GM12891 (cell line): ENCODE measurements at regions not wholly inside any gene's neighbourhood (a gene's known extent, or its start where the extent isn't known, plus 50 kb on each side); places are given as distances from the start of the nearest gene placed in this dataset.
"Not testable (repeated sequence)": the region's sequence is repeated elsewhere in the genome, so short reads cannot be mapped to it uniquely, and the experiment has no call there.

Experiments used
- DNase-seq: peaks from one replicate; pipeline ENCODE4 v3.0.0; 2011; ENCODE audit warnings: low spot score; ENCODE audit not compliant: insufficient read length
- FAIRE-seq: peaks from 2 replicates; lab custom pipeline; 2011; peaks lifted over from hg19 to GRCh38; lab: Jason Lieb, UNC
- PAX5 ChIP-seq: IDR thresholded peaks from 2 replicates; pipeline ENCODE4 v1.6.1; 2011; ENCODE audit warnings: low read length, moderate library complexity, mild to moderate bottlenecking; ENCODE audit not compliant: insufficient read depth, severe bottlenecking
- POLR2A ChIP-seq: IDR thresholded peaks from 2 replicates; pipeline ENCODE4 v1.6.1; 2011; ENCODE audit warnings: low read depth, low read length, control low read depth
- POLR2AphosphoS5 ChIP-seq: IDR thresholded peaks from 2 replicates; pipeline ENCODE4 v1.6.1; 2011; ENCODE audit warnings: low read depth, low read length, control low read depth
- POU2F2 ChIP-seq: IDR thresholded peaks from 2 replicates; pipeline ENCODE4 v1.6.1; 2011; ENCODE audit warnings: low read depth, mild to moderate bottlenecking, control low read depth, low read length, moderate library complexity
- SPI1 ChIP-seq: IDR thresholded peaks from 2 replicates; pipeline ENCODE4 v1.6.1; 2011; ENCODE audit warnings: low read depth, low read length, control low read depth
- TAF1 ChIP-seq: IDR thresholded peaks from 2 replicates; pipeline ENCODE4 v1.6.1; 2011; ENCODE audit warnings: low read depth, low read length, control low read depth

DNA sequence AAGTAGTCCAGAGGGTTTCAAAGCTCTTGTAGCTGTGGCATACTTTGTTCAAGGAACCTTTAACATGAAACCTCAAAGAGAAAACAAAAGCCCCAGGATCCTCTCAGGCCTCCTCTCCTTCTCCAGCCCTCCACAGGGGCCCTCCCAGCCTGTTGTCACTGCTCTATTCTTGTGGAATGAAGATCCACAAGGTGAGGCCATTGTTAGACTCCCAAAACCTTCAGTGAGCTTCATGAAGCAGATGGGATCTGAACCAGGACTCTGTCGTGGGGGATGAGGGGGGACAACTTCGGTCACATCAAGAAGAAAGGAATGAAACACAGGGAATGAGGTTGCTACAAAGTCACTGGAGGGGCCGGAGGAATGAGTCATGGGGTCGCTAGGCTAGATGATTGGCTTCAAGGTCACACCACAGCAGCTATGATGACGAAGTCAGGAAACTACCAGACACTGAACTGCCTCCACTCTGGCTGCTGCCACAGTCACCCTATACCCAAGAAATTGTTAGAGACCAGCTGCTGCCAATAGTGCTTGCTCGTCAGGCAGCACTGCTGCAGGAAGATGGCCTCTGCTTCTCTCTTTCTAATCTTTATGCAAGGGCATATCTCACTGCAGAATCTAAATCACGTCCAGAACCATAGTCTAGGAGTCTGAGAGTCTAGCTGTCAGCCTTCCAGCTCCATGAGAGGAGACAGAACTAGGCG, 208.8 kb downstream of the HIBADH start:
- no peak for FAIRE-seq
- DNase-seq: no peak
- no peak for TF ChIP-seq PAX5
- no peak for TF ChIP-seq POLR2A
- no peak for TF ChIP-seq POU2F2
- no peak for TF ChIP-seq POLR2AphosphoS5
- TF ChIP-seq SPI1: no peak
- TF ChIP-seq TAF1: no peak

DNA sequence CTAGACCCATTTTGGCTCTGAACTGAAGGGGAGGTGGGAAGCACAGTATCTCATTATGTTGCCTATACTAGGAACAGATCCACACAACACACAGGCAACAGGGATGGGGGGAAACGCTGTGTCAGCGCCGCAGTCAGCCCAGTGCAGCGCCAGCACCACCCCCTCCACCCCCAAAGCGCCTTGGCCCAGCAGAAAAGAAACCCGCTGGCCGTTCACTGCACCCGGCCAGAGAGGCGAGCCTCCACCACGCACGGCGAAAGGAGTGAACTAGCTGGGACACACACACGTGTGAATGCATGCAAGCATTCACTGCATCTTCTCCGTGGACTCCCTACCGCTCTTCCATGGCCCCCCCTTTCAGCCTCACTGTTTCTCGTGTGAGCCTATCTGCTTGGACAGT, 205.6 kb downstream of the HIBADH start:
- DNase-seq, FAIRE-seq: not testable (repeated sequence)

DNA sequence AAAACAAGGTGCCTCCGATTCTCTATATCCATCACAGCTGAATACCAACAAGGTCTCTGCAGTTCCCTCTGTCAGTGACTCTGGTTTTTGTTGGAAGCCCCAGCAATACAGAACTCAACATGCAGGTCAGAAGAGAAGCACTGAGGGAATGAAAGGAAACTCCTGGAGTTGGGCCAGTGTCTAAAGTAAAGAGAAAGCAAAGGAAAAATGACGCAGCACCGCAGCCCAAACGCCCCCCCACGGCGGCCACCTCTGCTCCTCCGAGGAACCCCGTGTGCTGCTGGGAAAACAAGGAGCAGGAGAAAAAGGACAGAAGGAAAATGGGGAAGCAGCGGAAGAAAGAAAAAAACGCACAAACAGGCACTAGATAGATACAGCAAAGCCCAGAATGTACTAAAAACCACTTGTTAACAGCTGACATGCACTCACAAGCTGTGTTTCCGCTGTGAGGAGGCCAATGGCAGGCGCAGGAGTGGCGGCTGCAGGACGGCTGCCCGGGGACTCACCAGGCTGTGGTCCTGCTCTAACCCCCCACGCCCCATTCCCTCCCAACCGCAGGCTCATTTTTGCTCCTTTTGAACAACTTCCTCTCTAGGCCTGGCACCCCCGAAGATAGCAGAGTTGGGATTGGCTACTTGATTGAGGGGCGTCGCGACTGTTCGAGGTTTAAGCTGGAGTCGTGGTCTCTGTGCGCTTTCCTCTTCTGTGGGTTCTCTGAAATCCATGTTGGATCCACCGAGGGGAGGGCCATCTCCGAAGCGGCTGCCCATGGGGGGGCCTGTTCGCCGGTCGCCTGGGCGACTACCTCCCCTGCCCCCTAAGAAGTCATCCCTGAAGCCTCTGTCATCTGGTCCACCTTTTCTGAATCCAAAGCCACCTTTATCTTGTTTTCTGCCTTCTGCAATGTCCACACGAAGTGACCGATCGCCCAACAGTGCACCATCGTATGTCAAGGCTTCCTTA, 204.8 kb downstream of the HIBADH start:
- not testable (repeated sequence) for FAIRE-seq, DNase-seq

DNA sequence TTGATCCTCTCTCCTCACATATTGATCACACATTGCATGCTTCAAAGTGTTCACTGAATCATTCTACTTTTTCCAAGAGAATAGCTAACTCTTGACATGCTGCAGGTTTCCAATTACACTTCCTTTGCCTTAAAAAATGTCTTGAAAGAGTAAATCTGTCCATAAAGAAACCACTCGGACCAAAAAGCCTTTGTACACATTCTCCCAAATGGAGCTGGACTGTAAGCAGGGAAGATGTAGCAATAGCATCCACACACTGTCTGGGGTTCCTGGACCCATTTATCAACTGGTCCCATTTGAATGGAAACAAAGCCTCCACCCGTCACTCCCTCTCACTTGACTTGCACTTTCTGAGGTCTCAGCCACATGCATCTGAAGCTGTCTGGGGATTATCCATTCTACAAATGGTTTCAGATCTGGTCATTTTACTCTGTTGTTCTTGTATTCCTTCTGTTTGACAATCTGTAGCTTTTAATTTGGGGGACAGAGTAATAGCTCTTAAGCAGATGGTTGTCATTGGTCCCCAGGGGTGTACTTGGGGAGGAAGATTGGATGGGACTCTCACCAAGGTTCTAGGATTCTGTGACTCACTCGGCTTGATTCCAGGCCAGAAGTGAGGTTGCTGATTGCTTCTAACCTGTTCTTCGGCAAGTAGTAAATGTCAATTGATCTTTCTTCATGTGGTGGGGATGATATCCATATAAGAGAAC, 203.5 kb downstream of the HIBADH start:
- TF ChIP-seq PAX5: no peak
- no peak for TF ChIP-seq TAF1
- no peak for TF ChIP-seq POLR2A
- no peak for TF ChIP-seq SPI1
- TF ChIP-seq POLR2AphosphoS5: no peak
- no peak for TF ChIP-seq POU2F2

DNA sequence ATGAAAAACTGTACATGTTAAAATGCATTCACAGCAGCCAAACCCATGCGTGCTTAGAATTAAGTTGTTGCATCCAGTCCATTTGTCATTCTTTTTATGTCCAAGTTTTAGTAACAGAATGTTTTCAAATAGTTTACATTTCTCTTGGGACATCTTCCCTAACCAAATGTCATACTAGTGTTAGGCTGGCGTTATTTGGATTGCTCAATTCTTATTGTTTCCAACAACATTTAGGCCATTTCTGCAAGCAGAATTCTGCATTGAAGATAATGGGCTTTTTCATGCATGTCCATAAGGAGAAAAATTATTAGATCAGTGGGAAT, 203.0 kb downstream of the HIBADH start:
- FAIRE-seq: no peak
- no peak for DNase-seq
- TF ChIP-seq TAF1 (no peak), PAX5 (no peak), POLR2A (no peak), POLR2AphosphoS5 (no peak), SPI1 (no peak), POU2F2 (no peak)

More for the DNA sequence above, 203.5 kb downstream of the HIBADH start:
- FAIRE-seq (no peak), DNase-seq (no peak)

DNA sequence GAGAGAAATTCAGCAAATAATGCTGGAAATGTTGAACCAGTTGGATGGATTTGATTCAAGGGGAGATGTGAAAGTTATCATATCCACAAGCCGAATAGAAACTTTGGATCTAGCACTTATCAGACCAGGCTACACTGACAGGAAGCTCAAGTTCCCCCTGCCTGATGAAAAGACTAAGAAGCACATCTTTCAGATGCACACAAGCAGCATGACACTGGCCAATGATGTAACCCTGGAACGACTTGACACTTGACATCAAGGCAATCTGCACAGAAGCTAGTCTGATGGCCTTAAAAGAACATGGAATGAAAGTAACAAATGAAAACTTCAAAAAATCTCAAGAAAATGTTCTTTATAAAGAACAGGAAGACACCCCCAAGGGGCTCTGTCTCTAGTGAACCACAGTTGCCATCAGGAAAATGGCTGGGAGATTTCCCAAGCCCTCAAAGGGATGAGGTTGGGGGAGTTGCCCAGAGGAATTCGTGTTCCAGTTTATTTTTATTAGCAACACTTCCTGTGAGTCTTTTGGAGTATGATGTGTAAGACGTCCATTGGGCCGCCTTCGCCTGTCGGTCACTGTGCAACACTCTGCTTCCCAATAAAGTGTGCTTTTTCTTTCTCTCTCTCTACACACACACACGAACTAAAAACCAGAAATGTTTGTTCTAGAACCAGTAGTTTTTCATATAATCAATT, 200.0 kb downstream of the HIBADH start:
- no peak for FAIRE-seq
- DNase-seq: no peak
- TF ChIP-seq TAF1 (no peak), POLR2AphosphoS5 (no peak), POLR2A (no peak), SPI1 (no peak), PAX5 (no peak), POU2F2 (no peak)

DNA sequence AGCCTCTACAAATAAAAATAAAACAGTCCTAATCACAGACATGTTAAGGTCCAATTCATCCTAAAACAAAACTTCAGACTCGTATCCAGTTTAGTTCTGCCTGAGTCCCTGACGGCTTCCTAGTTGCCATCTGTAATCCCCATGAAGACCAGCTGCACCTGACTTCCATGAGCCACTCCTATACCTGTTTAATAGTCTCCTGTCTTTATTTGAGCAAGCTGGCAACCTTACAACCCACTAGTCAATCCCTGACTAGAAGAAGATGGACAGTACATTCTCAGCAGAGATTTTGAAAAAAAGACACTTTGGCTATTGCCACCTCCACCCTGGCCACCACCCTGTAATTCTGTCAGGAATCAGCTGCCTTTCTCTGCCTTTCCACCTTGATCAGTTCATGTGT, 197.7 kb downstream of the HIBADH start:
- TF ChIP-seq POU2F2 (no peak), TAF1 (no peak), POLR2A (no peak), POLR2AphosphoS5 (no peak), PAX5 (no peak), SPI1 (no peak)
- DNase-seq (no peak), FAIRE-seq (no peak)

DNA sequence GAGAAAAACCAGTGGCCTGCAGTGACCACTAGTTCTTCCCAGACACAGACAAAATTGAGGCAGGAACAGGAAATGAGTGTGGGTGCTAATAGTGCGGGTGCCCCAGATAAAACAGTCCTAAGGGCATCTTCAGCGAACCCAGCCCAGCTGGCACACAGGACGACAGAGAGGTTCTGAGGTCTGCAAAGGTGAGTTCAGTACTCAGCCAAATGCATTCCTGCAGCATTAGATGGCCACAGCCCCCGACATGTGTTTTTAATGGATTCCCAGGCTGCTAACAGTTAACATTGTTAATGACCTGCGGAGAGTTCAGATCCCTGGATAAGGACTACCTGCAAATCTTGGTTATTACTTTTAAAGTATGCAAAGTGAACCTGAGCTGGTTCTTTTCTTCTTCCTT, 196.0 kb downstream of the HIBADH start:
- FAIRE-seq: no peak
- TF ChIP-seq POU2F2 (no peak), SPI1 (no peak), POLR2AphosphoS5 (no peak), TAF1 (no peak), PAX5 (no peak), POLR2A (no peak)
- no peak for DNase-seq

DNA sequence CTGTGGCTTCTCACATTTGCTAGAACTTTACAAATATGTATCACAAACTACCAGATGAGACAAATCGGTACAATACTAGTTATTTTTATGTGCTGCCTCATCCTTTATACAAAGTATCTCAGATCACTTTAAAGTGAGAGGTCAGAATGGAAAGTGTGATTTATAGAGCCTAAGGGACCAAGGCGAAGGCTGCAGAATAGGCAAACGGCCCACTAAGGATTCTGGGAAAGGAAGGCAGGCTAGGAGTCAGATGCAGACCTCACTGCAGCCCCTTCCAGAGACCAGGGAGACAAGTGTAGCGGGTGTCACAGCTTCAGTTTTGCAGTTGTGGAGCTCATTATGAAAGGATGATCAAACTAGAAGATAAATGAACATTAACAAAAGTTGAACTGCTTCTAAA, 190.6 kb downstream of the HIBADH start:
- FAIRE-seq (no peak), DNase-seq (no peak)
- TF ChIP-seq TAF1 (no peak), POU2F2 (no peak), SPI1 (no peak), POLR2A (no peak), POLR2AphosphoS5 (no peak), PAX5 (no peak)
